ENCODE measurements at regions not wholly inside any gene's neighbourhood (a gene's known extent, or its start where the extent isn't known, plus 50 kb on each side); places are given as distances from the start of the nearest gene placed in this dataset.

- TF ChIP-seq FOXK2 (IDR thresholded peaks at IDR 0.05) (no peak), HDGF (IDR thresholded peaks at IDR 0.05; ENCODE audit: borderline replicate concordance) (no peak), L3MBTL2 (conservative IDR thresholded peaks at IDR 0.05) (no peak), TARDBP (IDR thresholded peaks at IDR 0.05) (no peak), SP1 (IDR thresholded peaks at IDR 0.05) (no peak), FOXM1 (IDR thresholded peaks at IDR 0.05; ENCODE audit: borderline replicate concordance) (no peak), NFRKB (IDR thresholded peaks at IDR 0.05) (no peak), SUZ12 (IDR thresholded peaks at IDR 0.05) (no peak), ARNT (IDR thresholded peaks at IDR 0.05) (no peak), ZNF384 (IDR thresholded peaks at IDR 0.05) (no peak), CTBP1 (IDR thresholded peaks at IDR 0.05; ENCODE audit: borderline replicate concordance) (no peak), FOXA1 (IDR thresholded peaks at IDR 0.05) (no peak), LEF1 (IDR thresholded peaks at IDR 0.05; ENCODE audit: borderline replicate concordance) (no peak), ELF4 (IDR thresholded peaks at IDR 0.05) (no peak), BHLHE40 (IDR thresholded peaks at IDR 0.05; ENCODE audit: borderline replicate concordance) (no peak)
- TF ChIP-seq, protein P1, sequence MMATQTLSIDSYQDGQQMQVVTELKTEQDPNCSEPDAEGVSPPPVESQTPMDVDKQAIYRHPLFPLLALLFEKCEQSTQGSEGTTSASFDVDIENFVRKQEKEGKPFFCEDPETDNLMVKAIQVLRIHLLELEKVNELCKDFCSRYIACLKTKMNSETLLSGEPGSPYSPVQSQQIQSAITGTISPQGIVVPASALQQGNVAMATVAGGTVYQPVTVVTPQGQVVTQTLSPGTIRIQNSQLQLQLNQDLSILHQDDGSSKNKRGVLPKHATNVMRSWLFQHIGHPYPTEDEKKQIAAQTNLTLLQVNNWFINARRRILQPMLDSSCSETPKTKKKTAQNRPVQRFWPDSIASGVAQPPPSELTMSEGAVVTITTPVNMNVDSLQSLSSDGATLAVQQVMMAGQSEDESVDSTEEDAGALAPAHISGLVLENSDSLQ (IDR thresholded peaks at IDR 0.05) = no peak
- CTCF ChIA-PET = no interaction called here
- POLR2A ChIA-PET = no interaction called here
Observed at GRCh38 chr15:72925661-72926060, 126.6 kb upstream of the NEO1 start.

DNA sequence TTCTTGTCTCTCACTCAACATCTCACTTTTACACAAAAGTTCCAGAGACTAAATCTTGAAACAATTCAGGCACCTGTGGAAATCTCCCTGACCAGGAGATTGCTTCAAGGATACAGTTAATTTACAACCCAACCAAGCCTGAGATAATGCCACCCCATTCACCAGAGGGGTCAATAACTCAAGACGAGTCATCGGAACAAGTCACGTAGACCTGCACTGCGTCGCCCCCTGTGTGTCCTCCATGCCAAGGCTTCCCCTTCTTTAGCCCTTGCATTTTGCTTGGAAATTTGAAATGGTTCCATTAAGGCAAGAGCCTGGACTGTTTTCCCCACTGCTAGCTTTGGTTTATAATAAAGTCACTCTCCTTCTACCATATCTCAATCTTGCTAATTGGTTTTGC lies 129.0 kb upstream of the NEO1 start:
- ChIA-PET POLR2A (no interaction called here), CTCF (no interaction called here)
- TF ChIP-seq, protein P1 (IDR thresholded peaks at IDR 0.05) = no peak
- TF ChIP-seq ZNF384 (IDR thresholded peaks at IDR 0.05) (no peak), LEF1 (IDR thresholded peaks at IDR 0.05; ENCODE audit: borderline replicate concordance) (no peak), SUZ12 (IDR thresholded peaks at IDR 0.05) (no peak), SP1 (IDR thresholded peaks at IDR 0.05) (no peak), BHLHE40 (IDR thresholded peaks at IDR 0.05; ENCODE audit: borderline replicate concordance) (no peak)
- no peak for DNase-seq (ENCODE audit: extremely low spot score)

More at GRCh38 chr15:72925661-72926060, 126.6 kb upstream of the NEO1 start:
- no peak for DNase-seq (ENCODE audit: extremely low spot score)

DNA sequence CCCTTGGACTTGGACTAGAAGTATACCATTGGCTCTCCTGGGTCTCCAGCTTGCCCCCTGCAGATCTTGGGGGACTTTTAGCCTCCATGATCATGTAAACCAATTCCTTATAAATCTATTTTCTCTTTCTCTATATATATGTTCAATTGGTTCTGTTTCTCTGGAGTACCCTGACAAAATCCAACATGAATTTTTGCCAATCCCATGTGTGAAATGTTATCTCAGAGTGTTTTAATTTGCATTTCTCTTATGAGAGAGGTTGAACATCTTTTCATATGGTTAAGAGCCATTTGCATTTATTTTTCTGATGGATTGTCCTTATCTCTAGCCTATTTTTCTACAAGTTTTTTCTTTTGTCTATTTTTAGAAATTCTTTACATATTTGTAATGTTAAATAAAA lies 131.7 kb upstream of the NEO1 start:
- CTCF ChIA-PET = interaction anchor here (0.7 kb wide), 1 partner anchor 22 kb away, joined by 4 read pairs; no protein-coding TSS in a partner anchor
- DNase-seq (ENCODE audit: extremely low spot score) = no peak
- no peak for TF ChIP-seq FOXK2 (IDR thresholded peaks at IDR 0.05)
- no peak for TF ChIP-seq L3MBTL2 (conservative IDR thresholded peaks at IDR 0.05)
- TF ChIP-seq ARNT (IDR thresholded peaks at IDR 0.05) = no peak
- TF ChIP-seq NFRKB (IDR thresholded peaks at IDR 0.05) = no peak
- POLR2A ChIA-PET = no interaction called here

DNA sequence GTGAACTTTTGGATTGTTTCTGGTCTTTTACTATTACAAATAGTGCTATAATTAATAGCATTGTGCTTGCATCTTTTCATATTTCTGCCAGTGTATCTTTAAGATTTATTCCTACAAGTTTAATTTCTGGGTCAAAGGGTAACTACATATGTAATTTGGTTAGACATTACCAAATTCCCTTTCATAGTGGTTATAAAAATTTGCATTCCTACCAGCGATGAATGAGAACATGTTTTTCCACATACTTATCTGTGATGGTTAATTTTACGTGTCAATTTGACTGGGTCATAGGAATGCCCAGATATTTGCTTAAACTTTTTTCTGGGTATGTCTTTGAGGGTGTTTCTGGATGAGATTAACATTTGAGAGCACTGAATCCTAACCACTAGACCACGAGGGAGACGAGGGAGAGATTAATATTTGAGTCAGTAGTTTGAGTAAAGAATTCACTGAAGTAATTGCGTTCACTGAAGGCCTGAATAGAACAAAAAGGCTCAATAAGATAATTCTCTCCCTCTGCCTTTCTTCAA lies 132.3 kb upstream of the NEO1 start:
- no peak for DNase-seq (ENCODE audit: extremely low spot score)
- CTCF ChIA-PET = interaction anchor here (0.6 kb wide), 1 partner anchor 51 kb away, joined by 3 read pairs; no protein-coding TSS in a partner anchor
- TF ChIP-seq ARNT (IDR thresholded peaks at IDR 0.05) (no peak), ZNF384 (IDR thresholded peaks at IDR 0.05) (no peak), FOXA1 (IDR thresholded peaks at IDR 0.05) (no peak)
- POLR2A ChIA-PET = no interaction called here

- CTCF ChIA-PET = no interaction called here
- POLR2A ChIA-PET = no interaction called here
- TF ChIP-seq HDGF (IDR thresholded peaks at IDR 0.05; ENCODE audit: borderline replicate concordance) (no peak), ELF4 (IDR thresholded peaks at IDR 0.05) (no peak), SP1 (IDR thresholded peaks at IDR 0.05) (no peak), NFRKB (IDR thresholded peaks at IDR 0.05) (no peak), LEF1 (IDR thresholded peaks at IDR 0.05; ENCODE audit: borderline replicate concordance) (no peak), FOXK2 (IDR thresholded peaks at IDR 0.05) (no peak), CTBP1 (IDR thresholded peaks at IDR 0.05; ENCODE audit: borderline replicate concordance) (no peak), FOXA1 (IDR thresholded peaks at IDR 0.05) (no peak), SUZ12 (IDR thresholded peaks at IDR 0.05) (no peak), ARNT (IDR thresholded peaks at IDR 0.05) (no peak), FOXM1 (IDR thresholded peaks at IDR 0.05; ENCODE audit: borderline replicate concordance) (no peak), L3MBTL2 (conservative IDR thresholded peaks at IDR 0.05) (no peak), TARDBP (IDR thresholded peaks at IDR 0.05) (no peak), ZNF384 (IDR thresholded peaks at IDR 0.05) (no peak), BHLHE40 (IDR thresholded peaks at IDR 0.05; ENCODE audit: borderline replicate concordance) (no peak)
- TF ChIP-seq, protein P1 (IDR thresholded peaks at IDR 0.05) = no peak
Observed at GRCh38 chr15:72916897-72917296, 133.3 kb upstream of the ADPGK start.

GRCh38 chr15:72916378-72916777 lies 132.8 kb upstream of the ADPGK start:
- DNase-seq (ENCODE audit: extremely low spot score) = no peak
- POLR2A ChIA-PET = no interaction called here
- no peak for TF ChIP-seq SUZ12 (IDR thresholded peaks at IDR 0.05)
- no peak for TF ChIP-seq LEF1 (IDR thresholded peaks at IDR 0.05; ENCODE audit: borderline replicate concordance)
- no peak for TF ChIP-seq NFRKB (IDR thresholded peaks at IDR 0.05)
- TF ChIP-seq TARDBP (IDR thresholded peaks at IDR 0.05) = no peak
- CTCF ChIA-PET = no interaction called here

More at GRCh38 chr15:72916897-72917296, 133.3 kb upstream of the ADPGK start:
- no peak for DNase-seq (ENCODE audit: extremely low spot score)

DNA sequence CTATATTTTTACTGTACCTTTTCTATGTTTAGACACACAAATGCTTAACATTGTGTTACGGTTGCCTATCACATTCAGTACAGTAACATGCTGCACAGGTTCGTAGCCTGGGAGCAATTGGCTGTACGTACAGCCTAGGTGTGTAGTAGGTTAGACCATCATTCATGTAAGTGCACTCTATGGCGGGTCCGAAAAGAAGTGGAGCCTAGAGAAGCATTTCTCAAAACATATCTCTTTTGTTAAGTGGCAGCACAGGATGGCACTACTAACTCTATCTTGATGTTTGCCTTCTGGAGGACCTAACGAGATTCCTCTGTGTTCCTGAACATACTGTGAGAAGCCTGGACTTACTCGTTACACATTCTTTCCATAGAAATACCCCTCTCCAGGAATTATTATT lies 132.3 kb upstream of the ADPGK start:
- DNase-seq (ENCODE audit: extremely low spot score) = no peak
- TF ChIP-seq ZNF384 (IDR thresholded peaks at IDR 0.05) (no peak), SP1 (IDR thresholded peaks at IDR 0.05) (no peak), ARNT (IDR thresholded peaks at IDR 0.05) (no peak), ELF4 (IDR thresholded peaks at IDR 0.05) (no peak), TARDBP (IDR thresholded peaks at IDR 0.05) (no peak), CTBP1 (IDR thresholded peaks at IDR 0.05; ENCODE audit: borderline replicate concordance) (no peak), SUZ12 (IDR thresholded peaks at IDR 0.05) (no peak), BHLHE40 (IDR thresholded peaks at IDR 0.05; ENCODE audit: borderline replicate concordance) (no peak), NFRKB (IDR thresholded peaks at IDR 0.05) (no peak)
- TF ChIP-seq, protein P1 (IDR thresholded peaks at IDR 0.05) = no peak
- ChIA-PET CTCF (no interaction called here), POLR2A (no interaction called here)

All from HEK293T (cell line).